SK-N-SH treated with all-trans-retinoic acid at 6 μM for 48 hours (cell line): ENCODE measurements at regions not wholly inside any gene's neighbourhood (a gene's known extent, or its start where the extent isn't known, plus 50 kb on each side); places are given as distances from the start of the nearest gene placed in this dataset.

Source experiments
- ATAC-seq: fragments of 200-7000 bp; cut with Tn5 transposase; 3 replicates; pipeline ENCODE4 v1.9.1; 2020; ENCODE audit warnings: mild to moderate bottlenecking, moderate library complexity
- ARNTL ChIP-seq: fragments of 450-650 bp; formaldehyde crosslinking; IDR thresholded peaks from 2 replicates; pipeline ENCODE4 v1.5.0; 2020; ENCODE audit warnings: low read depth, mild to moderate bottlenecking, moderate library complexity, borderline replicate concordance
- BACH2 ChIP-seq: fragments of 250-450 bp; sonication (Bioruptor Pico); IDR thresholded peaks from 2 replicates; pipeline ENCODE4 v1.9.0; 2021; ENCODE audit warnings: mild to moderate bottlenecking, borderline replicate concordance
- CSDC2 ChIP-seq: fragments of 250-450 bp; sonication (Bioruptor Pico); IDR thresholded peaks from 2 replicates; pipeline ENCODE4 v1.5.0; 2020; ENCODE audit warnings: mild to moderate bottlenecking, moderate library complexity
- ESRRG ChIP-seq: fragments of 250-450 bp; sonication (Bioruptor Pico); IDR thresholded peaks from 2 replicates; pipeline ENCODE4 v1.6.1; 2021; ENCODE audit warnings: mild to moderate bottlenecking
- GLIS3 ChIP-seq: fragments of 250-450 bp; sonication (Bioruptor Pico); IDR thresholded peaks from 2 replicates; pipeline ENCODE4 v1.5.0; 2020; ENCODE audit warnings: mild to moderate bottlenecking, moderate library complexity
- ISL1 ChIP-seq: fragments of 250-450 bp; sonication (Bioruptor Pico); IDR thresholded peaks from 2 replicates; pipeline ENCODE4 v2.1.2; 2022; ENCODE audit warnings: mild to moderate bottlenecking, moderate library complexity
- PPARA ChIP-seq: fragments of 250-450 bp; sonication (Bioruptor Pico); IDR thresholded peaks from 2 replicates; pipeline ENCODE4 v1.5.0; 2020; ENCODE audit warnings: mild to moderate bottlenecking, borderline replicate concordance
- RARB ChIP-seq: fragments of 250-450 bp; sonication (Bioruptor Pico); IDR thresholded peaks from 2 replicates; pipeline ENCODE4 v1.8.0; 2021; ENCODE audit warnings: mild to moderate bottlenecking, moderate library complexity
- SNAI2 ChIP-seq: fragments of 250-450 bp; sonication (Bioruptor Pico); IDR thresholded peaks from 2 replicates; pipeline ENCODE4 v1.5.0; 2020; ENCODE audit warnings: mild to moderate bottlenecking, moderate library complexity
- TCF4 ChIP-seq: fragments of 250-450 bp; sonication (Bioruptor Pico); IDR thresholded peaks from 2 replicates; pipeline ENCODE4 v1.8.0; 2021; ENCODE audit warnings: mild to moderate bottlenecking, moderate library complexity, borderline replicate concordance
- TOX ChIP-seq: fragments of 250-450 bp; sonication (Bioruptor Pico); IDR thresholded peaks from 2 replicates; pipeline ENCODE4 v1.8.0; 2021; ENCODE audit warnings: mild to moderate bottlenecking, moderate library complexity, borderline replicate concordance
- TSHZ2 ChIP-seq: fragments of 250-450 bp; sonication (Bioruptor Pico); IDR thresholded peaks from 2 replicates; pipeline ENCODE4 v1.5.0; 2020; ENCODE audit warnings: mild to moderate bottlenecking, moderate library complexity
- ZC3H10 ChIP-seq: fragments of 250-450 bp; sonication (Bioruptor Pico); IDR thresholded peaks from 2 replicates; pipeline ENCODE4 v1.5.1; 2021; ENCODE audit warnings: mild to moderate bottlenecking, moderate library complexity
- ZFP3 ChIP-seq: fragments of 250-450 bp; sonication (Bioruptor Pico); IDR thresholded peaks from 2 replicates; pipeline ENCODE4 v1.5.0; 2020; ENCODE audit warnings: mild to moderate bottlenecking, moderate library complexity
- ZFP30 ChIP-seq: fragments of 450-650 bp; formaldehyde crosslinking; IDR thresholded peaks from 2 replicates; pipeline ENCODE4 v1.5.0; 2022; ENCODE audit warnings: mild to moderate bottlenecking, moderate library complexity
- ZNF565 ChIP-seq: fragments of 450-650 bp; formaldehyde crosslinking; conservative IDR thresholded peaks from 2 replicates; pipeline ENCODE4 v1.5.0; 2020; ENCODE audit warnings: low read depth, mild to moderate bottlenecking, moderate library complexity
- ZNF8 ChIP-seq: fragments of 450-650 bp; formaldehyde crosslinking; IDR thresholded peaks from 2 replicates; pipeline ENCODE4 v1.5.0; 2020; ENCODE audit warnings: mild to moderate bottlenecking, moderate library complexity
- TF ChIP-seq, protein P1 (sequence below): fragments of 250-450 bp; sonication (Bioruptor Pico); IDR thresholded peaks from 2 replicates; pipeline ENCODE4 v1.8.0; 2021; ENCODE audit warnings: low read depth, mild to moderate bottlenecking, moderate library complexity, borderline replicate concordance
- TF ChIP-seq, protein P2 (sequence below): fragments of 250-450 bp; sonication (Bioruptor Pico); IDR thresholded peaks from 2 replicates; pipeline ENCODE4 v1.8.0; 2020; ENCODE audit warnings: mild to moderate bottlenecking, moderate library complexity, borderline replicate concordance

DNA sequence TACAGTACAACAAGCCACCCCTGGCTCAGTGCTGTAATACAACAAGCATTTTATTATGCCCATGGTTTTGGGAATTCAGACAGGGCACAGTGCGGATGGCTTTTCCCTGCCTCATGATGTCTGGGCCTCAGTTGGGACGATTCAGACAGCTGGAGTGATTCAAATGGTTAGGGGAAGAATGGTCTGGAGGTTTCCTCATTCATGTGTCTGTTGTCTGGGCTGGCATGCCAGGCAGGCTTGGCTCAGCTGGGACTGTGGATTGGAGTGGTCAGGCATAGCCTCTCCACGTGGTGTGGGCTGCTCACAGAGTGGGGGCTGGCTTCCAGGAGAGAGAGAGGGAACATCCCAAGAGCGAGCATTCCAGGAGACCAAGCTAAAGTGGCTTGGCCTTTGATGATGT lies 164.4 kb downstream of the C11orf91 start (continued):
- TF ChIP-seq, protein P1, sequence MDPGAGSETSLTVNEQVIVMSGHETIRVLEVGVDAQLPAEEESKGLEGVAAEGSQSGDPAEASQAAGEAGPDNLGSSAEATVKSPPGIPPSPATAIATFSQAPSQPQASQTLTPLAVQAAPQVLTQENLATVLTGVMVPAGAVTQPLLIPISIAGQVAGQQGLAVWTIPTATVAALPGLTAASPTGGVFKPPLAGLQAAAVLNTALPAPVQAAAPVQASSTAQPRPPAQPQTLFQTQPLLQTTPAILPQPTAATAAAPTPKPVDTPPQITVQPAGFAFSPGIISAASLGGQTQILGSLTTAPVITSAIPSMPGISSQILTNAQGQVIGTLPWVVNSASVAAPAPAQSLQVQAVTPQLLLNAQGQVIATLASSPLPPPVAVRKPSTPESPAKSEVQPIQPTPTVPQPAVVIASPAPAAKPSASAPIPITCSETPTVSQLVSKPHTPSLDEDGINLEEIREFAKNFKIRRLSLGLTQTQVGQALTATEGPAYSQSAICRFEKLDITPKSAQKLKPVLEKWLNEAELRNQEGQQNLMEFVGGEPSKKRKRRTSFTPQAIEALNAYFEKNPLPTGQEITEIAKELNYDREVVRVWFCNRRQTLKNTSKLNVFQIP (CRISPR knock-in tag), result no peak
- TF ChIP-seq, all 23 proteins: peak for 0

GRCh38 chr11:33534575-33534974 lies 166.1 kb downstream of the C11orf91 start:
- TF ChIP-seq RARB (CRISPR knock-in tag) (no peak), PPARA (CRISPR knock-in tag) (no peak), SNAI2 (CRISPR knock-in tag) (no peak), BACH2 (CRISPR knock-in tag) (no peak), ZNF565 (CRISPR knock-in tag) (no peak), GLIS3 (no peak), ZFP3 (CRISPR knock-in tag) (no peak), TCF4 (CRISPR knock-in tag) (no peak), ZNF8 (no peak), CSDC2 (CRISPR knock-in tag) (no peak), ISL1 (CRISPR knock-in tag) (no peak), ZFP30 (CRISPR knock-in tag) (no peak), TSHZ2 (no peak), TOX (no peak), ESRRG (CRISPR knock-in tag) (no peak), ZC3H10 (CRISPR knock-in tag) (no peak), ARNTL (CRISPR knock-in tag) (no peak)
- TF ChIP-seq, protein P2, sequence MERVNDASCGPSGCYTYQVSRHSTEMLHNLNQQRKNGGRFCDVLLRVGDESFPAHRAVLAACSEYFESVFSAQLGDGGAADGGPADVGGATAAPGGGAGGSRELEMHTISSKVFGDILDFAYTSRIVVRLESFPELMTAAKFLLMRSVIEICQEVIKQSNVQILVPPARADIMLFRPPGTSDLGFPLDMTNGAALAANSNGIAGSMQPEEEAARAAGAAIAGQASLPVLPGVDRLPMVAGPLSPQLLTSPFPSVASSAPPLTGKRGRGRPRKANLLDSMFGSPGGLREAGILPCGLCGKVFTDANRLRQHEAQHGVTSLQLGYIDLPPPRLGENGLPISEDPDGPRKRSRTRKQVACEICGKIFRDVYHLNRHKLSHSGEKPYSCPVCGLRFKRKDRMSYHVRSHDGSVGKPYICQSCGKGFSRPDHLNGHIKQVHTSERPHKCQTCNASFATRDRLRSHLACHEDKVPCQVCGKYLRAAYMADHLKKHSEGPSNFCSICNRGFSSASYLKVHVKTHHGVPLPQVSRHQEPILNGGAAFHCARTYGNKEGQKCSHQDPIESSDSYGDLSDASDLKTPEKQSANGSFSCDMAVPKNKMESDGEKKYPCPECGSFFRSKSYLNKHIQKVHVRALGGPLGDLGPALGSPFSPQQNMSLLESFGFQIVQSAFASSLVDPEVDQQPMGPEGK (CRISPR knock-in tag), result no peak
- TF ChIP-seq, protein P1 (CRISPR knock-in tag), result no peak
- TF ChIP-seq, all 23 proteins: peak for 0
- ATAC-seq, result no peak

GRCh38 chr11:33533386-33534052 lies 167.1 kb downstream of the C11orf91 start:
- 0 out of 3 replicates have a peak, but pooled peaks have one; percentile 10 for ATAC-seq
- no peak for TF ChIP-seq BACH2 (CRISPR knock-in tag)

DNA sequence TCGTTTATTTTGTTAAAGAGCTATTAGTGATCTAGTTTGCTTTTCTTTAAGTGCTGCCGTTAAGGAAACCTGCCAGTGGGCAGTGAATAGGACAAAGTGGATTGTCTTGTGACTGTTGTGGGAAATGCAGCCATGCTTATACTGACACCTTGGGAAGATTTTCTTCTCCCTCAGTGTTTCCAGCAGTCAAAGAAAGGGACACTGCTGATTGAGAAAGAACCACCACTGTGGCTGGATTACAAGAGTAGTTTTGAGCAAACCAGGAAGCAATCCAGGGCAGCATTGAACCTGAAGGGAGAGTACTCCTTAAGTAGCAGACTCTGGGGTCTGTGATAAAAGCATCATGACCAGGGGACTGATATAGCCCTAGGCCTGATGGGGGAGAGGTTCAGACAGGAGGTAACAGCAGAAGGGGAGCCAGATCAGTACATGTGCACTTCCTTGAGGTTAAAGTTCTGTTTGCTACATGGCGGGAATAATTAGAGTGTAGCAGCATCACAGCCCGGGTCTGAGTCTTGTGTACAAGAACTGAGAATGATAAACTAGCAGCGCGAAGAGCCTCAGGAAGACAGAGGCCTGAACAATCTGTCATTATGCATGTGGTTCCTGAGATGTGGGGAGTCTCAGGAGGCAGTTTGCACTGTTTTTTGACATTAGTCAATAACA lies 167.8 kb downstream of the C11orf91 start:
- TF ChIP-seq PPARA (CRISPR knock-in tag) (no peak), SNAI2 (CRISPR knock-in tag) (no peak), ZFP3 (CRISPR knock-in tag) (no peak)
- 0 out of 3 replicates have a peak, but pooled peaks have one; percentile 6 for ATAC-seq
